NCI-H2196 treated with DMSO at 0.1 percent for 48 hours (cell line): ENCODE measurements at regions not wholly inside any gene's neighbourhood (a gene's known extent, or its start where the extent isn't known, plus 50 kb on each side); places are given as distances from the start of the nearest gene placed in this dataset.

Experiments used
- DNase-seq: peaks from one replicate; lab custom pipeline; 2025; ENCODE audit not compliant: unreplicated experiment; lab: John Stamatoyannopoulos, UW

- DNase-seq, result no peak
These were observed 637.9 kb downstream of the NLGN4Y start for GRCh38 chrY:15162211-15162610.

- no peak for DNase-seq
These were observed 655.6 kb downstream of the NLGN4Y start for GRCh38 chrY:15179890-15180289.

GRCh38 chrY:15229056-15229455, 704.7 kb downstream of the NLGN4Y start:
- no peak for DNase-seq

- no peak for DNase-seq
These were observed 715.3 kb downstream of the NLGN4Y start for GRCh38 chrY:15239596-15240132.

- no peak for DNase-seq
These were observed 735.0 kb downstream of the NLGN4Y start for GRCh38 chrY:15259286-15259685.

- DNase-seq, result no peak
These were observed 762.2 kb downstream of the NLGN4Y start for GRCh38 chrY:15286572-15286971.

GRCh38 chrY:15289821-15290220, 765.5 kb downstream of the NLGN4Y start:
- DNase-seq, result no peak

- no peak for DNase-seq
These were observed 768.6 kb downstream of the NLGN4Y start for GRCh38 chrY:15292881-15293280.

GRCh38 chrY:15301879-15302278, 777.5 kb downstream of the NLGN4Y start:
- DNase-seq, result no peak

- no peak for DNase-seq
These were observed 787.8 kb downstream of the NLGN4Y start for GRCh38 chrY:15312166-15312565.

GRCh38 chrY:15324189-15324588, 799.9 kb downstream of the NLGN4Y start:
- no peak for DNase-seq

GRCh38 chrY:15325201-15325600, 800.9 kb downstream of the NLGN4Y start:
- no peak for DNase-seq

- no peak for DNase-seq
These were observed 802.3 kb downstream of the NLGN4Y start for GRCh38 chrY:15326673-15327072.

GRCh38 chrY:15328848-15329247, 804.5 kb downstream of the NLGN4Y start:
- DNase-seq, result no peak

- no peak for DNase-seq
These were observed 819.2 kb downstream of the NLGN4Y start for GRCh38 chrY:15343522-15343921.

GRCh38 chrY:15345471-15346155, 821.3 kb downstream of the NLGN4Y start:
- DNase-seq, result no peak

- no peak for DNase-seq
These were observed 825.0 kb downstream of the NLGN4Y start for GRCh38 chrY:15349351-15349750.

GRCh38 chrY:15355321-15355720, 831.0 kb downstream of the NLGN4Y start:
- DNase-seq, result no peak

- no peak for DNase-seq
These were observed 836.1 kb downstream of the NLGN4Y start for GRCh38 chrY:15360471-15360870.

- DNase-seq, result peak; percentile 1
These were observed 840.7 kb downstream of the NLGN4Y start for GRCh38 chrY:15364996-15365395.

GRCh38 chrY:15368786-15369185, 844.5 kb downstream of the NLGN4Y start:
- DNase-seq, result no peak

- no peak for DNase-seq
These were observed 860.8 kb downstream of the NLGN4Y start for GRCh38 chrY:15385178-15385577.
